Spinal cord (tissue), 9 donors: ENCODE measurements at regions not wholly inside any gene's neighbourhood (a gene's known extent, or its start where the extent isn't known, plus 50 kb on each side); places are given as distances from the start of the nearest gene placed in this dataset.
A peak's percentile ranks its signal among the peaks of the same experiment; 100 is the strongest.

ENCODE experiments used
- DNase-seq, 6 donors: peaks; one replicate each; pipeline versions ENCODE4 v3.0.0 to v3.0.0-alpha.2; 2013 to 2015; ENCODE audit warnings: low spot score in 6 of 6, low read depth in 4 of 6
- H3K27ac ChIP-seq: one replicate; pipeline ENCODE4 v1.5.1; 2013; ENCODE audit warnings: low read depth, low read length, control low read depth
- H3K27me3 ChIP-seq: one replicate; pipeline ENCODE4 v1.6.1; 2013; ENCODE audit warnings: low read length; ENCODE audit not compliant: control insufficient read depth, insufficient read depth
- H3K36me3 ChIP-seq: one replicate; pipeline ENCODE4 v1.6.1; 2013; ENCODE audit warnings: low read length; ENCODE audit not compliant: control insufficient read depth, insufficient read depth
- H3K4me1 ChIP-seq: one replicate; pipeline ENCODE4 v1.6.1; 2013; ENCODE audit warnings: low read length; ENCODE audit not compliant: control insufficient read depth, insufficient read depth
- H3K4me3 ChIP-seq: one replicate; pipeline ENCODE4 v1.5.1; 2013; ENCODE audit warnings: low read depth, low read length, control low read depth
- H3K9me3 ChIP-seq: one replicate; pipeline ENCODE4 v1.6.1; 2013; ENCODE audit warnings: low read length; ENCODE audit not compliant: control insufficient read depth, insufficient read depth
- WGBS: methylation state at CpG from one replicate; pipeline ENCODE4 v1.1.5; 2013; ENCODE audit warnings: missing lambda C conversion rate; ENCODE audit not compliant: insufficient coverage; 5-methylcytosine and 5-hydroxymethylcytosine counted together
- donor health status: healthy.

GRCh38 chr5:4928409-4928808 lies 211.7 kb upstream of the ADAMTS16 start:
- no peak for DNase-seq
- Histone ChIP-seq H3K9me3 (no peaks in the 10 kb centered on the region), H3K27ac (no peak overlapping the region), H3K27me3 (no peaks in the 10 kb centered on the region), H3K4me3 (no peak overlapping the region), H3K36me3 (no peaks in the 10 kb centered on the region), H3K4me1 (no peaks in the 10 kb centered on the region)
- 100% methylated on average over 1 of the region's 5 CpGs for WGBS

- Histone ChIP-seq H3K9me3 (no peaks in the 10 kb centered on the region), H3K27ac (no peak overlapping the region), H3K4me1 (no peaks in the 10 kb centered on the region), H3K4me3 (no peak overlapping the region), H3K27me3 (no peaks in the 10 kb centered on the region), H3K36me3 (no peaks in the 10 kb centered on the region)
- DNase-seq = no peak
- 71% methylated on average over 10 of the region's 11 CpGs for WGBS
Observed at GRCh38 chr5:4929092-4929655, 211.0 kb upstream of the ADAMTS16 start.

GRCh38 chr5:4939042-4939781 lies 200.9 kb upstream of the ADAMTS16 start:
- DNase-seq = peak in 1 of 6 donors; percentile 28
- WGBS = 82% methylated on average over 12 of the region's 15 CpGs
- no peaks in the 10 kb centered on the region for H3K9me3 ChIP-seq
- peaks cover 14% of the 10 kb centered on the region for H3K4me1 ChIP-seq
- no peak overlapping the region for H3K4me3 ChIP-seq
- H3K27me3 ChIP-seq = no peaks in the 10 kb centered on the region
- no peaks in the 10 kb centered on the region for H3K36me3 ChIP-seq
- no peak overlapping the region for H3K27ac ChIP-seq

- 47% methylated on average over 3 of the region's 12 CpGs for WGBS
- peak in 2 of 6 donors; percentile 25 to 81 for DNase-seq
- Histone ChIP-seq H3K27me3 (no peaks in the 10 kb centered on the region), H3K36me3 (no peaks in the 10 kb centered on the region), H3K4me1 (peaks cover 14% of the 10 kb centered on the region), H3K9me3 (no peaks in the 10 kb centered on the region), H3K4me3 (no peak overlapping the region), H3K27ac (no peak overlapping the region)
Observed at GRCh38 chr5:4941161-4941560, 199.0 kb upstream of the ADAMTS16 start.

- 66% methylated on average over 21 of the region's 33 CpGs for WGBS
- DNase-seq = peak in 1 of 6 donors; percentile 13
- H3K4me3 ChIP-seq = no peak overlapping the region
Observed at GRCh38 chr5:4941957-4942830, 197.9 kb upstream of the ADAMTS16 start.

GRCh38 chr5:4942831-4943178 lies 197.3 kb upstream of the ADAMTS16 start:
- Histone ChIP-seq H3K9me3 (no peaks in the 10 kb centered on the region), H3K4me3 (no peak overlapping the region), H3K27ac (no peak overlapping the region), H3K36me3 (no peaks in the 10 kb centered on the region), H3K27me3 (no peaks in the 10 kb centered on the region), H3K4me1 (peaks cover 14% of the 10 kb centered on the region)
- WGBS = 81% methylated on average over 9 of the region's 9 CpGs
- no peak for DNase-seq

More at GRCh38 chr5:4941957-4942830, 197.9 kb upstream of the ADAMTS16 start:
- Histone ChIP-seq H3K9me3 (no peaks in the 10 kb centered on the region), H3K27ac (no peak overlapping the region), H3K4me1 (peaks cover 14% of the 10 kb centered on the region), H3K27me3 (no peaks in the 10 kb centered on the region), H3K36me3 (no peaks in the 10 kb centered on the region)

GRCh38 chr5:4945296-4945695 lies 194.8 kb upstream of the ADAMTS16 start:
- H3K27ac ChIP-seq = no peak overlapping the region
- no peaks in the 10 kb centered on the region for H3K27me3 ChIP-seq
- no peaks in the 10 kb centered on the region for H3K9me3 ChIP-seq
- H3K36me3 ChIP-seq = no peaks in the 10 kb centered on the region
- 82% methylated on average over 4 of the region's 7 CpGs for WGBS
- no peak for DNase-seq
- H3K4me1 ChIP-seq = peaks cover 12% of the 10 kb centered on the region
- no peak overlapping the region for H3K4me3 ChIP-seq

- H3K4me1 ChIP-seq = peaks cover 7% of the 10 kb centered on the region
- no peak overlapping the region for H3K27ac ChIP-seq
- WGBS = no CpG with 5 or more reads among the region's 1 CpG
- DNase-seq = no peak
- H3K36me3 ChIP-seq = no peaks in the 10 kb centered on the region
- H3K27me3 ChIP-seq = no peaks in the 10 kb centered on the region
- H3K9me3 ChIP-seq = no peaks in the 10 kb centered on the region
- no peak overlapping the region for H3K4me3 ChIP-seq
Observed at GRCh38 chr5:4947106-4947505, 193.0 kb upstream of the ADAMTS16 start.

- Histone ChIP-seq H3K36me3 (no peaks in the 10 kb centered on the region), H3K4me1 (peaks cover under 1% of the 10 kb centered on the region), H3K4me3 (no peak overlapping the region), H3K9me3 (no peaks in the 10 kb centered on the region), H3K27ac (no peak overlapping the region), H3K27me3 (no peaks in the 10 kb centered on the region)
- WGBS = 77% methylated on average over 3 of the region's 9 CpGs
- peak in 1 of 6 donors; percentile 21 for DNase-seq
Observed at GRCh38 chr5:4947893-4948536, 192.1 kb upstream of the ADAMTS16 start.
